ENCODE measurements at regions not wholly inside any gene's neighbourhood (a gene's known extent, or its start where the extent isn't known, plus 50 kb on each side); places are given as distances from the start of the nearest gene placed in this dataset.

GRCh38 chr6:62452586-62452985 is 166.6 kb upstream of the KHDRBS2 start:
- TF ChIP-seq CTCF (IDR thresholded peaks at IDR 0.05) = no peak
- no peak for TF ChIP-seq POLR2A (IDR thresholded peaks at IDR 0.05)
